ENCODE measurements at regions not wholly inside any gene's neighbourhood (a gene's known extent, or its start where the extent isn't known, plus 50 kb on each side); places are given as distances from the start of the nearest gene placed in this dataset.

- TF ChIP-seq CTCF (IDR thresholded peaks at IDR 0.05) (no peak), POLR2A (IDR thresholded peaks at IDR 0.05) (no peak)
Measured at GRCh38 chr20:57049296-57049695, 217.1 kb downstream of the BMP7 start.
